Germinal center (tissue), 1 donor: ENCODE measurements at regions not wholly inside any gene's neighbourhood (a gene's known extent, or its start where the extent isn't known, plus 50 kb on each side); places are given as distances from the start of the nearest gene placed in this dataset.
"Not testable (repeated sequence)": the region's sequence is repeated elsewhere in the genome, so short reads cannot be mapped to it uniquely, and the experiment has no call there.

ENCODE experiments used
- DNase-seq: peaks from one replicate; pipeline ENCODE4 v3.0.0; 2012; ENCODE audit warnings: mixed read lengths, low spot score

DNA sequence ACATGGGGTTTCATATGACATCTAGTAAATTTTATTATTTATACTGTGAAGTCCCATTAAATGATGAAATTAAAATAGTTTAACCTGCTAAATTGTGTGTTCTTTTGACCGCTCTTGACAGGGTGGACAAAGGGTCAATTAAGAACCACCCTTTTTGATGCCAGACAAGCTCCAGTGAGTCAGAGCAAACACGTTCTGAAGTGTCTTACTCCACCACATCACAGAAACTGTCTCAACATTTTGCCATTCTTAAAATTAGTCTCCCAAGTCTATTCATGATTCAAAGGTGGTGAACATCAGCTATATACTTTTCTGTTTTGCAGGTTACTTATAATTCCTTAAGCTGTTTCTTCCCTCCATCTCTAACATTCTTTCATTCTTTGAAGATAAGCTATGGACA lies 142.1 kb downstream of the SPATA31A6 start:
- DNase-seq, result not testable (repeated sequence)

DNA sequence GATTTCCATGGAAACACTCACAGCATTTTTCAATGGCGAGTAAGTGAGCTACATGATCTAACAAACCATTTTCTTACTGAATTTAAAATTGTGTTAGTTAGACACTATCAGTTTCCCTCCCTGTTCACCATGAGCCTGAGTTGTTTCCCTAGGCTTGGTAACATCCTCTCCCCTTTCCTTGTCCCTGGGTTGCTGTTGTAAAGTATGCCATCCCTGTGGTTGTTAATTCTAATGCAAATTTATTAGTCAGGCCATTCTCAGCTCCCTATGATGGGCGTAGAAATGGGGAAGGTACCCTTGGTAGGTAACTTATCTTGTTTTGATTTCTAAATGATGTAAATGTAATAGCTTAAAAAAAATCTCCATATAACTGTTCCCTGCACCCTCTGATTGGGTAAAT lies 143.0 kb downstream of the SPATA31A6 start:
- not testable (repeated sequence) for DNase-seq

DNA sequence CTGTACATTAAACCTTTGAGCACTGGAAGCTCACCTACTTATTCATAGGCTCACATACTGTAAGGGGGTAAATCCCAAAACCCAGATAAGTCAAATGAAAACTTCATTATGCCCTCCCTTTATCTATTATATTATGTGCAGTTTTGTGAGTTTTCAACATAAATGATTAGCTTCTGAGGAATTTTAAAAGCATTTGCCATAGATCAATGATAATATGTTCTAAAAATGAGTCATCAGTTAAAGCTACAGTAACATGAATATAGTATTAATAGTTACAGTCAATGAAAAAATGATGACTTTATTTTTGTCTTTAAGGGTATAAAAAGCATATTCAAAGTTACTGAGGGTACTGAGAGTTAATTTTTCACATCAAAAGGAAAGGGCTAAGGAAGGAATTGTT lies 151.9 kb downstream of the SPATA31A6 start:
- DNase-seq, result not testable (repeated sequence)

DNA sequence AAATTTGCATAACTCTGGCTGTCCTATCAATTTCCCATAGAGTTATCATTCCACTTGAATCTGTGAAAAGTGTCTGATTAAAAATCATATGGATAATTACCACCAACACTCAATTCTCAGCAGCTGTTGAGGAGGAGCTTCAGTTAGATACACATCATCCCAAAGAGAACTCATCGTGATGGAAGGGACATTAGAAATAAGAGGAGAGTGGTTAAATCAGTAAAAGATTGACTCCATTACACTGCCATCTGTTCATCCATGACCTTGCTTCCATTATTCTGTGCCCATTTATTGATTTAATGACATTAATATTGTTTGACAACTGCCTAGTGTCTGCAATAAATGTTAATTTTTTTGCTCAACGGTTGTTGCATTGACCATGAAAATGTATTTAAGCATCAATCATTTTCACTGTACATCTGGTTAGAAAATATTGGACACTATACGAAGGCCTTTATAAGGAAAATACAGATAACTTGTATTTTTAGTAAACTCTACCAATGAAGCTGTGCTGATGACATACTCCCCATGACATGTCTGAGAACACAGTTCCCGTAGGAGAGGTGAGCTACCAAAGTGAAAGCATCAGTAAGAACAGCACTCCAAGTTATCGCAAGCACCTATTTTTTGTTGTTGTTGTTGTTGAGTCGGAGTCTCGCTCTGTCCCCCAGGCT lies 152.7 kb downstream of the SPATA31A6 start:
- DNase-seq, result not testable (repeated sequence)

DNA sequence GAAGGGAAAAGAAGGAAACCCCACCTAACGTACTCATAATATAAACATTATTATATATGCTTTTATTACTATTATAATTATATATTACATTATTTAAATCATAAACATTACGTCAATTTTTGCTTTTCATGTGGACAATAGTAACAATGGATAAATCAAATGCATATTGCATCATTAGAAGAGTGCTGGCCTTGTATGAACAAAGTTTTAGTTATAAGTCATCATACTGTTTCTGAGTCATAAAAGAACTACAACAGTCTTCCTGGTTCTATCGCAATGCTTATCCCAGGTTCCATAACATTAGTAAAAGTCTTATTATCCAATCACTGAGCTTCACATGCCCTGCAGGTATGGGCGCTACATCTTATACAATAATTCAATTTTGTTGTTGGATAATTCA lies 154.8 kb downstream of the SPATA31A6 start:
- not testable (repeated sequence) for DNase-seq

DNA sequence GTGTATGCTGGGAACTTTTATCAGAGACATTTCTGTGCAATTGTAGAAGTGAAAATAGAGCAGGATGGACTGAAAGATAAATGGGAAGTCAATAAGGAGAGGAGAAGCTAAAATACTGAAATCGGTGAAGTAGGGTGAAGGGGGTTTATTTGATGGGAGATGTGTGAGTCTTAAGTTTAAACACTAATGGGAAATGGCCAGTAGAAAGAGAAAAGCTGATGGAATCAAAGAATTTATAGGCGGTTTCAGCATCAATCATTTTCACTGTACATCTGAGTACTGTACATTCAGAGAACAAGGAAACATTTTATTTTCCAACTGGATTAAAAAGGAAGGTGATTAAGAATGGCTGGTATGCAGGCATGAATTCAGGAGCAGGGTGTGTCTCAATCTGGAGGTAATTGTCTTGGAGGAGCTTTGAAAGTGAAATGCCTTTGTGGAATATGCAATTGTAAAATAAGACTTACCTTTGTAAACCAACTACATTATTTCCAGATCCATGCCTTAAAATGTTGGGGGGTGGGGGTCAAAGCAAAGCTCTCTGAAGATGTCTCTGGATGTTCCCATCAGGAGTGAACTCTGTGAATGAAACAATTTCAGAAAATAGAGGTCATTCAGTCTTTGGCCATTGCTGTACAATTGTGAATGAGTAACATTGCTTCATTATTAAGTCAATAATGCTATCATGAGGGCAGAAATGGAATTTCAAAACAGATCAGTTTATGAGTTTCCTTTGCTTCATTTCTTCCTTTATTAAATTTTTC lies 156.4 kb downstream of the SPATA31A6 start:
- not testable (repeated sequence) for DNase-seq

DNA sequence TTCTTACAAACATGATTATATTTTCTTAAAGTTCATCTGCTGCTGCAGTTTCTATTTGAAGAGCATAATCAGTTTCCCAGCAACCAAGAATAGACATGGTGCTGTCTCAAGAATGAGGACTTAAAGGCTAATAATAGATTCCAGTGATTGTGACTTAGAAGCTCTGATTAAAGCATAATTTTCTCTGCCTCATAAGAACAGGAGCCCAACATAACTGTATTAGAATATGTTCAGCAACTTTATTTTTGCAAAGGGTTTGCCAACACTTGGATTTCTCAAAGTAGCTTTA lies 156.9 kb downstream of the SPATA31A6 start:
- not testable (repeated sequence) for DNase-seq

DNA sequence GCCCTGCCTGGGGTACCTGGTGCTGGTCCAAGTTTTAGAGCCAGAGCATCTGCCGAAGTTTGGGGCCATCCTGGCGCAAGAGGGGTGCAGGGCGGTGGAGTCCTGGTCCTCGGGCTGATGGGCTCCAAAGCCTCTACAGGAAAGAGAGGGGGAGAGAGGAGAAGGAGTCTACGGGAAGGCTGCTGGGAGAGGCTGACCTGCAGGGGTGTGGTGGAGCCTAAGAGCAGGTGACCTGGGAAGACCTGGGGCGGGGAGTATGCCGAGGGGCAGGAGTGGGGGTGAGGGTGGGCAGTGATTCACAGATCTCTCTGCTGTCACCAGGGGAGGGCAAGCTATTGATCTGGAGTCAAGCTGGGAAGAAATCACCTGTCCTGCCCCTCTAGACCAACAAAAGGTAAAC lies 158.4 kb downstream of the SPATA31A6 start:
- DNase-seq, result not testable (repeated sequence)

DNA sequence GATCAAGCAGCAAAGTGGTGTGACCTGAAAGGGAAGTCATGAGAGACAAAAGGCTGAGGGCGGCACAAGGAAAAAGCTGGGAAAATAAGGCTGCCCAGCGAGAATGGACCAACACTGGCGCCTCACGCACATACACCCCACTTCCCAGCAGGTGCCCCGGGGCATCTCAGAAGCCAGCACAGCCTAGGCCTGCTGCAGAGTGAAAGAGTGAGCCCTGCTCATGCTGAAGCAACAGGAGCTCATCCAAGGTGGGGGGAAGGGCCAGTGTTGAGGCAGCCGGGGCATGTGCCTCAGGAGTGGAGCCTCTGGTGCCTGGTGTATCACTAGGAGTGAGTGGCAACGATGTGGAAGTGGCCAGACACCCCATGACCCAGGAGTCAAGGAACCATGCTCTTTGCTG lies 158.8 kb downstream of the SPATA31A6 start:
- not testable (repeated sequence) for DNase-seq

DNA sequence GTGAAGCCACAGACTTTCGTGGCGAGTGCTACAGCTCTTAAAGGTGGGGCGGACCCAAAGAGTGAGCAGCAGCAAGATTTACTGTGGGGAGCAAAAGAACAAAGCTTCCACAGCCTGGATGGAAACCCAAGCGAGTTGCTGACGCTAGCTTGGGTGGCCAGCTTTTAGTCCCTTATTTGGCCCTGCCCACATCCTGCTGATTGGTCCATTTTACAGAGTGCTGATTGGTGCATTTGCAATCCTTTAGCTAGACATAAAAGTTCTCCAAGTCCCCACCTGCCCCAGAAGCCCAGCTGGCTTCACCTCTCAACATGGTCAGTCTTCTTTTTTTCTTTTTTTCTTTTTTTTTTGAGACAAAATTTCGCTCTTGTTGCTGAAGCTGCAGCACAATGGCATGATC lies 161.0 kb downstream of the SPATA31A6 start:
- not testable (repeated sequence) for DNase-seq

DNA sequence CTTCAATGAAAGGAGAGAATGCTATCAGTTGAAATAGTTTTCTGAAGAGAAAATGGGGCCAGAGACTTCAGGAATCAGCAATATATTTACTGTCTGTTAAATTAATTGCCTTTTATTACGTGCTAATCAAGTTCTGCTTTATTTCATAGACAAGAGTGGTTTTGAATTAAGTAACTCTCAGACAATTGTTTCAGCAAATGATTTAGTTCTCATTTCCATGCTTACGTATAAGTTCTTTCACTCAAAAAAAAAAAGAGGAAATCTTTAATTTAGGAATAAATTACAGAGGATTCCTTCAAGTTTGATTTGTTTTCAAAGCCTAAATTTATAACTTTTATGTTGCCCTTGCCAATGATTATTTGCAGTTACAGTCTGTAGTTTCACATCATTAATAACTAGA lies 163.5 kb downstream of the SPATA31A6 start:
- DNase-seq, result not testable (repeated sequence)

DNA sequence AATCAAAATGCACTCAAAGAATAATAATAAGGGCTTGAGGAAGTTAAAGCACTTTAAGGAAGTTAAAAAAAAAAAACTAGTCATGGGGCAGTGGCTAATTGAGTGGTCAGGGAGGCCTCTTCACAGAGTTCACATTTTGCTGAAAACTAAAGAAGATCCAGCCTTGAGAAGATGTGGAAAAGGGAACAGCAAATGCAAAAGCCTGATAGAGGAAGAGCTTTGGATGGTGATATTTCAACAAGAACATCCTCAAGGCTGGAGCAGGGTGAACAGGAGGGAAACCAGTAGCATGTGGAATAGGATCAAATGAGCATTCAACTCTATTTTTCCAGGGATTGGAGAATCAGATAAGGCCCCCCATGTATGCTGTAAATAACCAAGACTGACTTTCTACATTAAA lies 165.7 kb downstream of the SPATA31A6 start:
- not testable (repeated sequence) for DNase-seq

DNA sequence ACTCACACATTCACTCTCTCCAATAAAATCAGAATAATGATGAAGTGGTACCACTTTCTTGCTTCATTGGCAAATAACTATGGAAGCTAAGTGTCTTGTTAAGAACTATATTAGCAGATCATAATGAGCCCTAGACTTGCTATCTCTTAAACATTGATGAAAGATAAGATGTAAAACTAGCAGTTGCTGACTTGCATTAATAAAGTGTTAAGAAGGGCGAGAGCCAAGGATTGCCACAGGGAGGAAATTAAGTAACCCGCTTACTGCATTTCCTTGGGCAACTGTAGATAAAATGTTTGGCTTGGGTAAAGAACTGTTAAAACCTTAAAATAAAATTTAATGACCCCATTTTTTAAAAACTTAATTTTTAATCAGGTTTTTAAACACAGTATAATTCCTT lies 167.0 kb downstream of the SPATA31A6 start:
- DNase-seq, result not testable (repeated sequence)

DNA sequence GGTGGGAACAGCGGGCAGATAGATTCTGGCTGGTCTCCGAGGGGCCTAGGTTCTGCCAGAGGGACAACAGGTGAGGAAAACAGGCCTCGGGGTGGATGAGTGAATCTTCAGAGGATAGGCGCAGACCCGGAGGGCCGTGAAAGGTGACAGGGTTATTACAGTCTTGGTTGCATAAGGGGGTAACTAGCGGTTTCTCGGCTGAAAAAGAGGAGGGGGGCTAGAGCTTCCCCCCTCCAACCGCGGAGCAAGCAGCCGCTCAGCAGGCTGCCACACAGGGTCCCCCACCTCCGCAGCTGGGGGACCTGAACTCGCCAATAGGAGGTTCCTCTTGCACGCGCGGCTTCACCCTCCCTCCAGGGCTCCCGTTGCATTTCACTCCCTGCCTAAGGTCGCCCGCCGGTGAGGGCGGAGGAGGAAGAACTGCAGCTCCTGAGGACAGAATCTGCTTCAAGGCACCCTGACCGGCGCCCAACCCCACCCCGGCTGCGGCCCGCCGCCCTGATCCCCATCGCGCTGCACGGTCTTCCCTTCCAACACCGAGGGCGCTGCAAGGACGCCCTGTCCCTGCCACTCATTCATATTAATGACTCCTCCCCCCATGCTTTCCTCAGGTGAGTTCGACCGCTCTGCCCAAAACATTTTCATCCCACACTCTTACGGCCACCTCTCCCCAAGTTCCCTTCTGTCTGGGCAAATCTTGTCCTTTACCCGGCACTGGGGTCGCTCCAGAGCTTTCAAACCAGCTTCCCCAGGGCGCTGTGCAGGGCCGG lies 174.3 kb downstream of the SPATA31A6 start:
- DNase-seq, result not testable (repeated sequence)

DNA sequence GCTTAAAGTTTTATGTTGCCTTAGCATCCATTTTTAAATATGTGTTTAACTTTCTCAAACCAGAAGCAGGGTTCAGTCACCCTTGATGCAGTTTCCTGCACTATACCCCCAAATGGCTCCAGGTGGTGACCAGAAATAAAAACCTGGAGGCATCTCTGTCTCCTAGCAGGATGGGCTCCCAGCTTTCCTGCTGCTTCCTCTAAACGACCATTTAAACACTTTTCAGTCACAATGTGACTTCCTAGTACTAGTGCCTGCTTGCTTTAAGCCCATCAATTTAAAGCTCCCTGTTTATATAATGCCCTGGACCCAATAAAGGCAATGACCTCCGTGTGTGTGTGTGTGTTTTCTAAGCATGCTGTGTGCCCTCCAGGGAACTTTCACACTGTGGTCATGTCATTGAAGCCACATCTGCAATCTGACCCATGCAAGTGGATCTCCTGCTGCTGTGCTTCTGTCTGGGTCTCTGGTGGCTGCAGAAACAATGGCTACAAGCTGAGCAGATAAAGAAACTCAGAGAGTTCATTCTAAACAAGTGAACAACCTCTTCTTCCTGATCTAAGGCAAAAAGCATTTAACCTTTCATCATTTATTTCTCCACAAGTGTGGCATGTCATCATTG lies 175.3 kb downstream of the SPATA31A6 start:
- DNase-seq, result not testable (repeated sequence)

DNA sequence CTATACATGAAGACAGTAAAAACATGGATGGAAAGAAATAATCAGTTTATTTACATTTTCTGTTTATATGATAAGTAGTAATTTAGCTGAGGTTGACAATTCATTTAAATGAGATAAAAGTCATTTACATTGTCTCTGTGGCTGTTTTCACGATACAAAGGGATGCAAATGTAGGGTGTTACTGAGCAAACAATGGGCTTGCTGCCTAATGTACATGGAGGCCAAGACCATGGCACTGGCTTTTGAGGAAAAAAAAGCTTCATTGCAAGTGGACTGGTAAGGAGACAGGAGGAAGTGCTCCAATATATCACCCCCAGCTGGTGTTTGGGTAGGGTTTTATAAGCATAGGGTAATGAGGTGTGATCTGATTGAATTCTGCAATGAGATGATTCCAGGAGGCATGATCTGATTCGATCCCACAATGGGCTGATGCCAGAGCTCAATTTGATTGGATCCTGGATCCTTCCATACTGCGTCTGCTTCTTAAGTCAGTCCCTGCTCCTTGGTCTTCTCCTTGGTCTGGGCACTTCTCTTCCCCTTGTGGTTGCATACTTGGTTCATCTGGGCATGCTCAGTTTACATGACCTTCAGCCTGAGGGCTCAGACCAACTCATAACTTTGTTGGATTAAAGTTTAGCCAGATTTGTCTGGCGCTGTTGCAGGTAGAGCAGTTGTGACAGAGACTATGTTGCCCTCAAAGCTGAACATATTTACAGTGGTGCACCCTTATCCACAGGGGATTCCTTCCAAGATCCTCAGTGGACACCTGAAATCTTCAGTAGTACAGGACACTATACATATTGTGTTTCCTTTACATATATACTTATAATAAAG lies 181.2 kb downstream of the SPATA31A6 start:
- not testable (repeated sequence) for DNase-seq

DNA sequence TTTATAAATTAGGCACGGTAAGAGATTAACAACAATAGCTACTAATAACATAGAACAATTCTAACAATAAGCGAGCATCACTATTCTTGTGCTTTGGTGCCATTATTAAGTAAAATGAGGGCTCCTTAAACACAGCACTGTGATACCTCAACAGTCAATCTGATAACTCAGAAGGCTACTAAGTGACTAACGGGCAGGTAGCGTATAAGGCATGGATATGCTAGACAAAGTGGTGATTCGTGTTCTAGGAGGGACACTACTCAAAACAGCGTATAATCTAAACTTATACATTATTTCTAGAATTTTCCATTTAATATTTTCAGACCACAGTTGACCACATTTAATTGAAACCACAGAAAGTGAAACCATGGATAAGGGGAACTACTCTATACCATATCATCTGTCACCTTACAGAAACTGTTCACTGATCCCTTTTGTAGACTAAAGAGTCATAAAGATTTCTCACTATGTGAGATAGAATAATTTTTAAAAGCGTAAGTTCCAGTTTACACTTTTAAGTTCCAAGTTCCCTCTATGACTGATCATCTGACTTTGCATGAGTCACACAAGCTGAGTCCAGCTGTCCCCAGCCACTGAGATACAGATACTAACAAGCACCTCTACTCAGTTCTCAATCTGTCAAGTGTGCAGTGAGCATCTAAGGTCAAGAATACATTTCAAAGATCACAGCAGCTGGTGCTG lies 181.9 kb downstream of the SPATA31A6 start:
- not testable (repeated sequence) for DNase-seq

DNA sequence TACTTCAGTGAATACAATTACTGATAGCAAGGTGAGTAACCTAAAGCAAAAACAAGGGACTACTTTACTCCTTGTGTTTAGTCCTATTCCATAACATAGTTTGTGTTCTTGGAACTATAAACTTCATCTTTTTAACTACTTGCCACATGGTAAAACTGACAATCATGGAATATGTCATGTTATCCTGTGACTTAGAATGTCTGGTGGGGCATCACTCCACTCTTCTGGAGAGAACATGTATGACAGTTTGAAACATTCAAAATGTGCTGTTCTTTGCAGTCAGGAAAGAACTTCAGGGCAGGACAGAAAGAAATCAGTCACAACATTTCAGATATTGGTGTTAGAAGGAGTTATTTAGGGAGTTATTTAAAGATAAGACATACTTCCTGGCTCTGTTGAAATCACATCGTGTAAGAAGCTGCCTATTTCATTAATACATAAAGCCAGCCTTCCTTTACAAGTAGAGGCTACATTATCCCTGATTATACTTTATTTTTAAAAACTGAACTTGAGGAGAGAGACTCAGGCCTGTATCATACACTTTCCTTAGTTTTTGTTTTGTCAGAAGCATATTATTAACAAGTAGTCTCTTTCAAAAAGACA lies 184.9 kb downstream of the SPATA31A6 start:
- not testable (repeated sequence) for DNase-seq

DNA sequence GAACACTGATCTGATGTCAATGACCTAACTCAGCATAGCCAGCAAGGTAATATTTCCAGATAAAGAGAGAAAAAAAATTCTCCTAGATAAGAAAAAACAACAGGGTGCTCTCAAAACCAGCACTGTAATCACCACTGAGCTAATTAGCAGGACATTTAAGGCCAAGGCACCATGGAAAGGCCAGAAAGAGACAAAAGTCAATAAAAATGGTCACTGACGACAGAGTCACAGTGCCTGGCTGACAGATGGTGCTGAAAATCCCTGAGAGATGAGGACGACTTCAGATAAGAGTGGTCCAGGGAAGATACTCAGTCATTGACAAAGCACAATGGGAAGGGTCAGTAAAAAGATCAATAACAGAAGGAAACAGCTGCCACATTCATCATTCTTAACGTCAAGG lies 186.7 kb downstream of the SPATA31A6 start:
- DNase-seq, result not testable (repeated sequence)

DNA sequence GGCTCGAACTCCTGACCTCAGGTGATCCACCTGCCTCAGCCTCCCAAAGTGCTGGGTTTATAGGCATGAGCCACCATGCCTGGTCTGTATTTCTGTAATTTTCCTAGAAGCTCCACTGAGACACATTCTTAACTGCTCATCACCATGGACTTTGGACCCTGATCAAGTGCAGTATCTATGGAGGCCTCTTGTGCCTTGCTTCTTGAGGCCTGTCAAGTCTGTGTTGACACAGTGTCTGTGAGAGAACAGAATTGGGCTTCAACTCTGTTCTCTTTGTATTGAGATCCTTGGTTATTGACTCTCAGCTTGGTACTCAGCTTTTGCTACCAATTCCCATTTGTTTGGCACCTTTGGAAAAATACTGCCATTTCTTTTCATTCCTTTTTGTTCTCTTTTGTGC lies 188.0 kb downstream of the SPATA31A6 start:
- not testable (repeated sequence) for DNase-seq
